Spleen (tissue), 11 donors: ENCODE measurements at regions not wholly inside any gene's neighbourhood (a gene's known extent, or its start where the extent isn't known, plus 50 kb on each side); places are given as distances from the start of the nearest gene placed in this dataset.

Source experiments
- DNase-seq: peaks from one replicate; pipeline ENCODE4 v3.0.0-alpha.2; 2020
- H3K27ac ChIP-seq, 8 donors: fragments of 200-600 bp; sonication (generic) in 7 of 8; 1 replicate in 4 of 8; 2 replicates in 4 of 8; pipeline versions ENCODE4 v1.5.0 to v1.8.0; 2016 to 2021; ENCODE audit warnings: inconsistent platforms in 4 of 8, mild to moderate bottlenecking in 4 of 8, moderate library complexity in 1 of 8
- H3K27me3 ChIP-seq, 7 donors: fragments of 200-600 bp; sonication (generic) in 6 of 7; replicated peaks in 1 of 7; 1 replicate in 4 of 7; 2 replicates in 3 of 7; pipeline versions ENCODE4 v1.5.0 to v1.8.0; 2016 to 2021; ENCODE audit warnings: inconsistent platforms in 3 of 7, mild to moderate bottlenecking in 1 of 7
- H3K36me3 ChIP-seq, 6 donors: fragments of 200-600 bp; sonication (generic) in 5 of 6; 1 replicate in 4 of 6; 2 replicates in 2 of 6; pipeline versions ENCODE4 v1.5.0 to v1.8.0; 2016 to 2021; ENCODE audit warnings: inconsistent platforms in 2 of 6
- H3K4me1 ChIP-seq, 6 donors: fragments of 200-600 bp; sonication (generic) in 5 of 6; 1 replicate in 3 of 6; 2 replicates in 3 of 6; pipeline versions ENCODE4 v1.5.0 to v1.8.0; 2016 to 2021; ENCODE audit warnings: inconsistent platforms in 3 of 6
- H3K4me3 ChIP-seq, 8 donors: fragments of 200-600 bp; sonication (generic) in 7 of 8; 1 replicate in 4 of 8; 2 replicates in 4 of 8; pipeline versions ENCODE4 v1.5.0 to v1.8.0; 2016 to 2021; ENCODE audit warnings: inconsistent platforms in 4 of 8, mild to moderate bottlenecking in 4 of 8, moderate library complexity in 2 of 8
- H3K9me3 ChIP-seq, 8 donors: fragments of 200-600 bp; sonication (generic) in 7 of 8; 1 replicate in 4 of 8; 2 replicates in 4 of 8; pipeline versions ENCODE4 v1.5.0 to v1.8.0; 2016 to 2021; ENCODE audit warnings: inconsistent platforms in 4 of 8
- CTCF ChIP-seq, 11 experiments: fragments of 200-600 bp in 7 of 11; fragments of 450-650 bp in 4 of 11; sonication (generic) in 4 of 11; IDR thresholded peaks in 8 of 11; conservative IDR thresholded peaks in 3 of 11; 1 replicate in 7 of 11; 2 replicates in 4 of 11; pipeline versions ENCODE4 v1.4.0 to v1.8.0; 2016 to 2021; ENCODE audit warnings: antibody characterized with exemption in 11 of 11, inconsistent platforms in 4 of 11, mild to moderate bottlenecking in 1 of 11
- POLR2A ChIP-seq, 3 donors: fragments of 450-650 bp; IDR thresholded peaks; one replicate each; pipeline ENCODE4 v1.5.1; 2017; ENCODE audit warnings: antibody characterized with exemption in 3 of 3, mild to moderate bottlenecking in 1 of 3
- POLR2AphosphoS5 ChIP-seq, 3 donors: sonication (generic); formaldehyde crosslinking; IDR thresholded peaks; one replicate each; pipeline ENCODE4 v1.5.1; 2017; ENCODE audit warnings: antibody characterized with exemption in 3 of 3
- WGBS, 5 donors: extraction: QIAGEN DNeasy Blood & Tissue Kit in 3 of 5; methylation state at CpG; one replicate each; pipeline versions ENCODE4 v1.1.5 to v1.1.7; 2013 to 2018; 5-methylcytosine and 5-hydroxymethylcytosine counted together
- intact Hi-C: fragments of 100-400 bp; cut with DNase I; formaldehyde crosslinking; loops from one replicate; pipeline ENCODE4 v1.15.0; 2023; ENCODE audit warnings: low total_unique reads
- donor health status: healthy with polysubstance abuse.
- donor health status: DM: no; HTN: no; CAD: no; lungs with moderate emphysema.
- donor health status: DM: no; HTN: no; CAD: no.
- donor health status: Bipolar disorder and iron deficiency.
- donor health status: healthy.
- donor health status: DM: no; HTN: no; CAD: no.
- donor health status: DM: yes; HTN: yes; CAD: no.

- H3K27me3 ChIP-seq, result no peaks in the 10 kb centered on the region
- intact Hi-C loops, result no loop called here
- no peaks in the 10 kb centered on the region for H3K9me3 ChIP-seq
- no peak overlapping the region for H3K4me3 ChIP-seq
- TF ChIP-seq CTCF (IDR thresholded peaks at IDR 0.05 in 8 of 11, conservative IDR thresholded peaks at IDR 0.05 in 3 of 11) (no peak), POLR2AphosphoS5 (IDR thresholded peaks at IDR 0.05) (no peak), POLR2A (IDR thresholded peaks at IDR 0.05) (no peak)
- no peak overlapping the region for H3K27ac ChIP-seq
- no peaks in the 10 kb centered on the region for H3K36me3 ChIP-seq
- no peak for DNase-seq
- no peaks in the 10 kb centered on the region for H3K4me1 ChIP-seq
- WGBS, 5 donors, result 73 to 86% (median 82%) methylated on average over 5 of the region's 5 CpGs
Observed at GRCh38 chr3:164370970-164371369, 707.3 kb downstream of the SI start.

- H3K27me3 ChIP-seq, result no peaks in the 10 kb centered on the region
- DNase-seq, result no peak
- 65 to 80% (median 69%) methylated on average over 1 of the region's 1 CpG for WGBS, 5 donors
- no peaks in the 10 kb centered on the region for H3K9me3 ChIP-seq
- no peaks in the 10 kb centered on the region for H3K36me3 ChIP-seq
- no peak overlapping the region for H3K27ac ChIP-seq
- H3K4me3 ChIP-seq, result no peak overlapping the region
- TF ChIP-seq POLR2A (IDR thresholded peaks at IDR 0.05), result no peak
- TF ChIP-seq POLR2AphosphoS5 (IDR thresholded peaks at IDR 0.05), result no peak
- TF ChIP-seq CTCF (IDR thresholded peaks at IDR 0.05 in 8 of 11, conservative IDR thresholded peaks at IDR 0.05 in 3 of 11), result no peak
- intact Hi-C loops, result no loop called here
- H3K4me1 ChIP-seq, result no peaks in the 10 kb centered on the region
Observed at GRCh38 chr3:164365242-164365641, 713.1 kb downstream of the SI start.

- no peaks in the 10 kb centered on the region for H3K9me3 ChIP-seq
- H3K27me3 ChIP-seq, result no peaks in the 10 kb centered on the region
- intact Hi-C loops, result no loop called here
- no peaks in the 10 kb centered on the region for H3K36me3 ChIP-seq
- 65 to 76% (median 72%) methylated on average over 6 of the region's 6 CpGs for WGBS, 5 donors
- no peak for DNase-seq
- H3K27ac ChIP-seq, result no peak overlapping the region
- no peak for TF ChIP-seq POLR2A (IDR thresholded peaks at IDR 0.05)
- no peak for TF ChIP-seq POLR2AphosphoS5 (IDR thresholded peaks at IDR 0.05)
- TF ChIP-seq CTCF (IDR thresholded peaks at IDR 0.05 in 8 of 11, conservative IDR thresholded peaks at IDR 0.05 in 3 of 11), result no peak
- no peaks in the 10 kb centered on the region for H3K4me1 ChIP-seq
- H3K4me3 ChIP-seq, result no peak overlapping the region
Observed at GRCh38 chr3:164364111-164364510, 714.2 kb downstream of the SI start.

- no peaks in the 10 kb centered on the region for H3K36me3 ChIP-seq
- no peak for DNase-seq
- no peaks in the 10 kb centered on the region for H3K9me3 ChIP-seq
- TF ChIP-seq POLR2AphosphoS5 (IDR thresholded peaks at IDR 0.05), result no peak
- intact Hi-C loops, result no loop called here
- H3K27ac ChIP-seq, result no peak overlapping the region
- 74 to 83% (median 79%) methylated on average over 9 of the region's 9 CpGs for WGBS, 5 donors
- H3K27me3 ChIP-seq, result no peaks in the 10 kb centered on the region
- H3K4me3 ChIP-seq, result no peak overlapping the region
- no peaks in the 10 kb centered on the region for H3K4me1 ChIP-seq
Observed at GRCh38 chr3:164360738-164361406, 717.4 kb downstream of the SI start.
